Right lobe of liver (tissue), 4 donors: ENCODE measurements at regions not wholly inside any gene's neighbourhood (a gene's known extent, or its start where the extent isn't known, plus 50 kb on each side); places are given as distances from the start of the nearest gene placed in this dataset.

Experiments used
- POLR2A ChIP-seq: fragments of 450-650 bp; IDR thresholded peaks from one replicate; pipeline ENCODE4 v1.6.1; 2017; ENCODE audit warnings: antibody characterized with exemption, mild to moderate bottlenecking
- TF ChIP-seq, protein P1 (sequence below), 4 donors: fragments of 200-600 bp in 3 of 4; fragments of 450-650 bp in 1 of 4; IDR thresholded peaks; one replicate each; pipeline versions ENCODE4 v1.5.1 to v1.8.0; 2016 to 2022; ENCODE audit warnings: antibody characterized with exemption in 4 of 4, mild to moderate bottlenecking in 2 of 4
- donor health status: DM: no; HTN: no; CAD: no.
- donor health status: DM: no; HTN: no; CAD: no.
- donor health status: DM: no; HTN: yes; CAD: no.

DNA sequence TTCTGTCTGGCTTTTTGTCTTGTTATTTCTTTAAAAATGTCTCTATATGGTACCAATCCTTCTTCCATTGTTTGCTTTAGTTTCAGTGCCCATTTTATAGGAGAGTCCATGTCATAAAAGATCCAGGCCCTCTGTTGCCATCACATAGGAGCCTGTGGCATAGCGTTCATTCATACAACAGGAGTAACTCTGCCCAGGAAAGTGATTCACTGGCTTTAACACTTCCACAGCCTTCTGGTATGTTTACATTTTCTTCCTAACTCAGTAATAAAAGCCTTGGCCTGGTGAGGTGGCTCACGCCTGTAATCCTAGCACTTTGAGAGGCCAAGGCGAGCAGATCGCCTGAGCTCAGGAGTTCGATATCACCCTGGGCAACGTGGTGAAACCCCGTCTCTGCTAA, 519.3 kb upstream of the PTGER4 start:
- TF ChIP-seq, protein P1, sequence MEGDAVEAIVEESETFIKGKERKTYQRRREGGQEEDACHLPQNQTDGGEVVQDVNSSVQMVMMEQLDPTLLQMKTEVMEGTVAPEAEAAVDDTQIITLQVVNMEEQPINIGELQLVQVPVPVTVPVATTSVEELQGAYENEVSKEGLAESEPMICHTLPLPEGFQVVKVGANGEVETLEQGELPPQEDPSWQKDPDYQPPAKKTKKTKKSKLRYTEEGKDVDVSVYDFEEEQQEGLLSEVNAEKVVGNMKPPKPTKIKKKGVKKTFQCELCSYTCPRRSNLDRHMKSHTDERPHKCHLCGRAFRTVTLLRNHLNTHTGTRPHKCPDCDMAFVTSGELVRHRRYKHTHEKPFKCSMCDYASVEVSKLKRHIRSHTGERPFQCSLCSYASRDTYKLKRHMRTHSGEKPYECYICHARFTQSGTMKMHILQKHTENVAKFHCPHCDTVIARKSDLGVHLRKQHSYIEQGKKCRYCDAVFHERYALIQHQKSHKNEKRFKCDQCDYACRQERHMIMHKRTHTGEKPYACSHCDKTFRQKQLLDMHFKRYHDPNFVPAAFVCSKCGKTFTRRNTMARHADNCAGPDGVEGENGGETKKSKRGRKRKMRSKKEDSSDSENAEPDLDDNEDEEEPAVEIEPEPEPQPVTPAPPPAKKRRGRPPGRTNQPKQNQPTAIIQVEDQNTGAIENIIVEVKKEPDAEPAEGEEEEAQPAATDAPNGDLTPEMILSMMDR (IDR thresholded peaks at IDR 0.05): no peak
- TF ChIP-seq POLR2A: no peak
